ENCODE measurements at regions not wholly inside any gene's neighbourhood (a gene's known extent, or its start where the extent isn't known, plus 50 kb on each side); places are given as distances from the start of the nearest gene placed in this dataset.

- Histone ChIP-seq H3K4me1 (no peaks in the 10 kb centered on the region), H3K27ac (no peak overlapping the region), H3K4me3 (no peak overlapping the region), H3K27me3 (no peaks in the 10 kb centered on the region), H3K36me3 (no peaks in the 10 kb centered on the region), H3K9me3 (no peaks in the 10 kb centered on the region)
- intact Hi-C loops (cut with DNase I), result no loop called here
- no peak for DNase-seq (ENCODE audit: low spot score in 2 of 2)
- no peak for TF ChIP-seq CTCF (IDR thresholded peaks at IDR 0.05)
Measured at GRCh38 chr20:24789877-24790276, 159.2 kb upstream of the CST7 start.

- no peaks in the 10 kb centered on the region for H3K9me3 ChIP-seq
- intact Hi-C loops (cut with DNase I), result no loop called here
Measured at GRCh38 chr20:24790746-24791283, 158.3 kb upstream of the CST7 start.

GRCh38 chr20:24791953-24792352, 157.1 kb upstream of the CST7 start:
- H3K4me3 ChIP-seq, result no peak overlapping the region
- no peaks in the 10 kb centered on the region for H3K36me3 ChIP-seq
- intact Hi-C loops (cut with DNase I), result no loop called here
- no peak for TF ChIP-seq CTCF (IDR thresholded peaks at IDR 0.05)
- no peak overlapping the region for H3K27ac ChIP-seq
- H3K4me1 ChIP-seq, result no peaks in the 10 kb centered on the region
- H3K27me3 ChIP-seq, result no peaks in the 10 kb centered on the region
- no peak for DNase-seq (ENCODE audit: low spot score in 2 of 2)
- H3K9me3 ChIP-seq, result no peaks in the 10 kb centered on the region

More at GRCh38 chr20:24790746-24791283, 158.3 kb upstream of the CST7 start:
- H3K4me1 ChIP-seq, result no peaks in the 10 kb centered on the region
- TF ChIP-seq CTCF (IDR thresholded peaks at IDR 0.05), result no peak
- H3K27me3 ChIP-seq, result no peaks in the 10 kb centered on the region
- DNase-seq (ENCODE audit: low spot score in 2 of 2), result no peak
- H3K27ac ChIP-seq, result no peak overlapping the region
- no peak overlapping the region for H3K4me3 ChIP-seq
- no peaks in the 10 kb centered on the region for H3K36me3 ChIP-seq

GRCh38 chr20:24792641-24793495, 156.2 kb upstream of the CST7 start:
- intact Hi-C loops (cut with DNase I), result no loop called here
- Histone ChIP-seq H3K4me3 (no peak overlapping the region), H3K27ac (no peak overlapping the region), H3K9me3 (no peaks in the 10 kb centered on the region), H3K36me3 (no peaks in the 10 kb centered on the region), H3K4me1 (no peaks in the 10 kb centered on the region), H3K27me3 (no peaks in the 10 kb centered on the region)
- no peak for TF ChIP-seq CTCF (IDR thresholded peaks at IDR 0.05)
- DNase-seq (ENCODE audit: low spot score in 2 of 2), result no peak

GRCh38 chr20:24795436-24795835, 153.6 kb upstream of the CST7 start:
- H3K4me1 ChIP-seq, result no peaks in the 10 kb centered on the region
- no peak for TF ChIP-seq CTCF (IDR thresholded peaks at IDR 0.05)
- no peak overlapping the region for H3K4me3 ChIP-seq
- H3K27me3 ChIP-seq, result no peaks in the 10 kb centered on the region
- no peaks in the 10 kb centered on the region for H3K9me3 ChIP-seq
- no peak overlapping the region for H3K27ac ChIP-seq
- intact Hi-C loops (cut with DNase I), result no loop called here
- H3K36me3 ChIP-seq, result no peaks in the 10 kb centered on the region
- DNase-seq (ENCODE audit: low spot score in 2 of 2), result no peak
